NT2/D1 (cell line): ENCODE measurements at regions not wholly inside any gene's neighbourhood (a gene's known extent, or its start where the extent isn't known, plus 50 kb on each side); places are given as distances from the start of the nearest gene placed in this dataset.
A peak's percentile ranks its signal among the peaks of the same experiment; 100 is the strongest.
"Not testable (repeated sequence)": the region's sequence is repeated elsewhere in the genome, so short reads cannot be mapped to it uniquely, and the experiment has no call there.

Source experiments
- DNase-seq: peaks from one replicate; pipeline ENCODE4 v3.0.0-alpha.2; 2011; ENCODE audit warnings: low read depth, low spot score
- H3K27me3 ChIP-seq: 2 replicates; pipeline ENCODE4 v1.6.0; 2011; ENCODE audit warnings: mild to moderate bottlenecking; ENCODE audit not compliant: insufficient read length, insufficient read depth
- H3K36me3 ChIP-seq: 2 replicates; pipeline ENCODE4 v1.6.1; 2011; ENCODE audit warnings: mild to moderate bottlenecking, low read length, mixed read lengths; ENCODE audit not compliant: insufficient read depth, insufficient read length
- H3K4me1 ChIP-seq: 2 replicates; pipeline ENCODE4 v1.5.1; 2011; ENCODE audit not compliant: insufficient read depth, insufficient read length
- H3K4me3 ChIP-seq: 2 replicates; pipeline ENCODE4 v1.5.1; 2011; ENCODE audit warnings: low read depth; ENCODE audit not compliant: insufficient read length
- H3K9ac ChIP-seq: 2 replicates; pipeline ENCODE4 v1.6.0; 2011; ENCODE audit warnings: low read depth; ENCODE audit not compliant: insufficient read length
- H3K9me3 ChIP-seq: 2 replicates; pipeline ENCODE4 v1.5.1; 2011; ENCODE audit warnings: mild to moderate bottlenecking, low read length; ENCODE audit not compliant: insufficient read depth
- SUZ12 ChIP-seq: IDR thresholded peaks from 2 replicates; pipeline ENCODE4 v1.6.1; 2011; ENCODE audit not compliant: insufficient read length, insufficient read depth; ENCODE audit errors: extremely low read depth
- YY1 ChIP-seq: IDR thresholded peaks from 2 replicates; pipeline ENCODE4 v1.6.1; 2011; ENCODE audit not compliant: insufficient read length, insufficient read depth
- ZNF274 ChIP-seq: IDR thresholded peaks from 2 replicates; pipeline ENCODE4 v1.6.1; 2011; ENCODE audit warnings: mild to moderate bottlenecking, low read depth, low read length

- Histone ChIP-seq H3K36me3 (no peaks in the 10 kb centered on the region), H3K9me3 (peaks cover 17% of the 10 kb centered on the region; the same call in 1 of the 2 replicates), H3K9ac (no peak overlapping the region), H3K4me1 (no peaks in the 10 kb centered on the region), H3K27me3 (no peaks in the 10 kb centered on the region), H3K4me3 (no peak overlapping the region)
- DNase-seq: no peak
- TF ChIP-seq SUZ12 (no peak), YY1 (no peak), ZNF274 (no peak)
These were observed 110.2 kb upstream of the ACKR3 start for GRCh38 chr2:236459393-236459792.

DNA sequence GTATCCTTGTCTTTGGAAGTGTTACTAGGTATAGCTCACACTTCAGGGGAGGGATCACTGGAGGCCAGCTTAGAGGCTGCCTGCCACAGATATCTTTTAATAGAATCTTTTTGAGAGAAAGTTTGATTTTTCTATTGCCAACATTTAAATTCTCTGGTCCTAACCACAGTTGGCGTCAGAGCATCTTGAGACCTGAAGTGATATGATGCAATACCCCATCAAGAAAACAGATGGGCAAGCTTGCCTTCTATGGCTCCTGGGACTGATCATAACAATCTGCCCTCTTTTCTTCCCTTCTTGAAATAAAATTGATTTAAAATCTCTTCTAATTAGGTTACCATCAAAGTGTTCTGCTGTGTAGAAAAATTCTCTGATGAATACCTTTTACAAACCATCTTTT lies 105.5 kb upstream of the ACKR3 start:
- no peaks in the 10 kb centered on the region for H3K4me1 ChIP-seq
- no peaks in the 10 kb centered on the region for H3K36me3 ChIP-seq
- TF ChIP-seq SUZ12 (no peak), ZNF274 (no peak), YY1 (no peak)
- no peaks in the 10 kb centered on the region for H3K27me3 ChIP-seq
- peaks cover 25% of the 10 kb centered on the region for H3K9me3 ChIP-seq
- H3K9ac ChIP-seq: no peak overlapping the region
- no peak overlapping the region for H3K4me3 ChIP-seq
- no peak for DNase-seq

- H3K27me3 ChIP-seq: no peaks in the 10 kb centered on the region
- no peaks in the 10 kb centered on the region for H3K36me3 ChIP-seq
- no peak for DNase-seq
- H3K9me3 ChIP-seq: no peaks in the 10 kb centered on the region
- H3K4me3 ChIP-seq: no peak overlapping the region
- no peak for TF ChIP-seq ZNF274
- no peaks in the 10 kb centered on the region for H3K4me1 ChIP-seq
- H3K9ac ChIP-seq: no peak overlapping the region
These were observed 96.7 kb upstream of the ACKR3 start for GRCh38 chr2:236472720-236473495.

- H3K9ac ChIP-seq: no peak overlapping the region
- H3K4me3 ChIP-seq: no peak overlapping the region
- no peaks in the 10 kb centered on the region for H3K9me3 ChIP-seq
- no peaks in the 10 kb centered on the region for H3K4me1 ChIP-seq
- H3K36me3 ChIP-seq: no peaks in the 10 kb centered on the region
- DNase-seq: no peak
- no peaks in the 10 kb centered on the region for H3K27me3 ChIP-seq
- TF ChIP-seq ZNF274: no peak
- TF ChIP-seq YY1: no peak
- no peak for TF ChIP-seq SUZ12
These were observed 95.9 kb upstream of the ACKR3 start for GRCh38 chr2:236473691-236474090.

GRCh38 chr2:236479814-236480213 lies 89.8 kb upstream of the ACKR3 start:
- H3K9me3 ChIP-seq: peaks cover 29% of the 10 kb centered on the region
- H3K9ac ChIP-seq: no peak overlapping the region
- H3K36me3 ChIP-seq: no peaks in the 10 kb centered on the region
- H3K4me1 ChIP-seq: no peaks in the 10 kb centered on the region
- TF ChIP-seq YY1 (no peak), ZNF274 (no peak), SUZ12 (no peak)
- H3K27me3 ChIP-seq: no peaks in the 10 kb centered on the region
- no peak for DNase-seq
- no peak overlapping the region for H3K4me3 ChIP-seq

- Histone ChIP-seq H3K4me3 (no peak overlapping the region), H3K4me1 (peaks cover 4% of the 10 kb centered on the region), H3K9me3 (peaks cover 29% of the 10 kb centered on the region), H3K36me3 (no peaks in the 10 kb centered on the region), H3K9ac (no peak overlapping the region), H3K27me3 (no peaks in the 10 kb centered on the region)
- TF ChIP-seq ZNF274 (no peak), YY1 (no peak), SUZ12 (no peak)
- DNase-seq: no peak
These were observed 86.5 kb upstream of the ACKR3 start for GRCh38 chr2:236483102-236483501.

DNA sequence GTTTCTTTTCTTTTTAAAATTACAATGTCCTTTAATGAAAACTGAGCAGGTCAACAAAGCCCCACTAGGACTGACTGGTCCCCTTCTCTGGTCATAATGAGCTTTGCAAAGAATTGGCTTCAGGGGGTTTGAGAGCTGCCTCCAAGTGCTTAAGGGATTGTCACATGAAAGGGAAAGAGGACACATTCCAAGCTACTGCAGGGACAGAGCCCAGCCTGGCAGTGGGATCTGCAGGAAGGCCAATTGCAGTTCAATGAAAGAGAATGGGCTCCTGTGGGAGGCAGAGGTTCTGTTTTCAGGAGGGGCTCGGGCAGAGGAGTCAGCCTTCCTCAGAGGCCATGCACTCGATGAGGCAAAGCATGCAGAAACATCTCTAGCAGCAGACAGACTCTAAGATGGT lies 84.1 kb upstream of the ACKR3 start:
- Histone ChIP-seq H3K36me3 (no peaks in the 10 kb centered on the region), H3K4me3 (no peak overlapping the region), H3K27me3 (no peaks in the 10 kb centered on the region), H3K9me3 (peaks cover 11% of the 10 kb centered on the region), H3K4me1 (peaks cover 4% of the 10 kb centered on the region), H3K9ac (no peak overlapping the region)
- DNase-seq: peak; percentile 50
- TF ChIP-seq YY1 (no peak), SUZ12 (no peak), ZNF274 (no peak)

- not testable (repeated sequence) for H3K36me3 ChIP-seq, H3K9me3 ChIP-seq, H3K4me3 ChIP-seq, H3K9ac ChIP-seq, H3K4me1 ChIP-seq, DNase-seq, H3K27me3 ChIP-seq
These were observed 80.5 kb upstream of the ACKR3 start for GRCh38 chr2:236489083-236489482.
